B cell (primary cell): ENCODE measurements at regions not wholly inside any gene's neighbourhood (a gene's known extent, or its start where the extent isn't known, plus 50 kb on each side); places are given as distances from the start of the nearest gene placed in this dataset.

ENCODE experiments used
- ATAC-seq: fragments of 200-7000 bp; cut with Tn5 transposase; one replicate; pipeline ENCODE4 v1.10.0; 2021; ENCODE audit warnings: low read depth, mild to moderate bottlenecking, moderate number of reproducible peaks, moderate library complexity
- CTCF ChIA-PET: fragments of 350-600 bp; sonication (Branson Sonifier 250); formaldehyde crosslinking; loops from one replicate; lab custom pipeline; 2021; ENCODE audit warnings: antibody characterized with exemption, inconsistent platforms; lab: Charles Lee
- POLR2A ChIA-PET: fragments of 350-600 bp; sonication (Branson Sonifier 250); formaldehyde crosslinking; loops from one replicate; lab custom pipeline; 2021; ENCODE audit warnings: antibody characterized with exemption; lab: Charles Lee
- DNase-seq: peaks from one replicate; pipeline ENCODE4 v3.0.0; 2013
- H2AFZ ChIP-seq: 2 replicates; pipeline ENCODE4 v1.6.1; 2012; ENCODE audit warnings: mild to moderate bottlenecking, low read depth, low read length; ENCODE audit not compliant: insufficient read depth, poor library complexity, severe bottlenecking
- H3K27ac ChIP-seq, 2 donors: 1 replicate in 1 of 2; 2 replicates in 1 of 2; pipeline ENCODE4 v1.5.1; 2012 to 2013; ENCODE audit warnings: low read length in 2 of 2, mild to moderate bottlenecking in 2 of 2, moderate library complexity in 1 of 2
- H3K27me3 ChIP-seq, 4 experiments: fragments of 200-600 bp in 1 of 4; sonication (generic) in 1 of 4; replicated peaks in 1 of 4; 1 replicate in 2 of 4; 2 replicates in 2 of 4; pipeline versions ENCODE4 v1.6.1 to v1.7.0; 2013 to 2016; ENCODE audit warnings: low read length in 3 of 4, mild to moderate bottlenecking in 2 of 4, mixed read lengths in 1 of 4, moderate library complexity in 1 of 4; ENCODE audit not compliant: insufficient read depth in 4 of 4, control insufficient read depth in 3 of 4; ENCODE audit errors: control extremely low read depth in 1 of 4
- H3K36me3 ChIP-seq, 2 experiments: replicated peaks in 1 of 2; 1 replicate in 1 of 2; 2 replicates in 1 of 2; pipeline versions ENCODE4 v1.6.1 to v1.7.1; 2013; ENCODE audit warnings: low read length in 1 of 2; ENCODE audit not compliant: insufficient read depth in 2 of 2, control insufficient read depth in 1 of 2; ENCODE audit errors: control extremely low read depth in 1 of 2, extremely low read depth in 1 of 2
- H3K4me1 ChIP-seq, 2 donors: fragments of 200-600 bp in 1 of 2; sonication (generic) in 1 of 2; 1 replicate in 1 of 2; 2 replicates in 1 of 2; pipeline versions ENCODE4 v1.5.1 to v1.6.1; 2013 to 2017; ENCODE audit warnings: low read length in 2 of 2; ENCODE audit not compliant: control insufficient read depth in 2 of 2, insufficient read depth in 2 of 2
- H3K4me2 ChIP-seq: replicated peaks from 2 replicates; pipeline ENCODE3; 2012; ENCODE audit warnings: mild to moderate bottlenecking, low read depth, low read length; ENCODE audit not compliant: poor library complexity, severe bottlenecking
- H3K4me3 ChIP-seq, 5 experiments: fragments of 200-600 bp in 1 of 5; sonication (generic) in 1 of 5; 1 replicate in 3 of 5; 2 replicates in 2 of 5; pipeline versions ENCODE4 v1.5.1 to v1.7.0; 2011 to 2016; ENCODE audit warnings: low read length in 4 of 5, mild to moderate bottlenecking in 4 of 5, low read depth in 2 of 5, control low read depth in 1 of 5, moderate library complexity in 1 of 5; ENCODE audit not compliant: insufficient read depth in 1 of 5; ENCODE audit errors: control extremely low read depth in 1 of 5, extremely low read depth in 1 of 5
- H3K79me2 ChIP-seq: fragments of 200-600 bp; sonication (generic); one replicate; pipeline ENCODE4 v1.6.0; 2016; ENCODE audit warnings: low read length; ENCODE audit not compliant: control insufficient read depth, insufficient read depth
- H3K9ac ChIP-seq: fragments of 200-600 bp; sonication (generic); 2 replicates; pipeline ENCODE4 v1.6.1; 2017; ENCODE audit warnings: mild to moderate bottlenecking, low read length, moderate library complexity
- H3K9me3 ChIP-seq, 3 donors: one replicate each; pipeline versions ENCODE4 v1.6.1 to v1.7.1; 2013; ENCODE audit warnings: low read length in 2 of 3; ENCODE audit not compliant: control insufficient read depth in 2 of 3, insufficient read depth in 1 of 3; ENCODE audit errors: control extremely low read depth in 1 of 3
- H4K20me1 ChIP-seq: 2 replicates; pipeline ENCODE4 v1.6.0; 2012; ENCODE audit warnings: mild to moderate bottlenecking, low read length; ENCODE audit not compliant: insufficient read depth, control insufficient read depth, poor library complexity, severe bottlenecking
- H3K27ac Mint-ChIP-seq: one replicate; pipeline ENCODE4 v1.8.0; 2021; ENCODE audit warnings: mixed read lengths
- H3K27me3 Mint-ChIP-seq: one replicate; pipeline ENCODE4 v1.8.0; 2021; ENCODE audit warnings: mixed read lengths
- H3K4me1 Mint-ChIP-seq: one replicate; pipeline ENCODE4 v1.8.0; 2021; ENCODE audit warnings: mixed read lengths
- H3K4me3 Mint-ChIP-seq: one replicate; pipeline ENCODE4 v1.8.0; 2021; ENCODE audit warnings: mixed read lengths
- H3K9me3 Mint-ChIP-seq: one replicate; pipeline ENCODE4 v1.8.0; 2022; ENCODE audit warnings: mixed read lengths; ENCODE audit not compliant: insufficient read depth
- CTCF ChIP-seq: fragments of 200-600 bp; IDR thresholded peaks from one replicate; pipeline ENCODE4 v1.8.0; 2022; ENCODE audit warnings: antibody characterized with exemption, mild to moderate bottlenecking
- EZH2 ChIP-seq: IDR thresholded peaks from 2 replicates; pipeline ENCODE4 v1.6.1; 2012; ENCODE audit warnings: borderline replicate concordance, low read depth, mild to moderate bottlenecking, moderate library complexity, low read length; ENCODE audit not compliant: insufficient read depth, poor library complexity, severe bottlenecking
- WGBS: methylation state at CpG from one replicate; pipeline ENCODE4 v1.1.5; 2013; ENCODE audit warnings: missing lambda C conversion rate; ENCODE audit not compliant: insufficient coverage; 5-methylcytosine and 5-hydroxymethylcytosine counted together
- intact Hi-C: fragments of 100-400 bp; cut with micrococcal nuclease; formaldehyde crosslinking; loops from one replicate; pipeline ENCODE4 v1.10.0; 2022

- H3K9me3 ChIP-seq = no peaks in the 10 kb centered on the region
- H3K9me3 Mint-ChIP-seq = no peaks in the 10 kb centered on the region
- H3K4me1 ChIP-seq = no peaks in the 10 kb centered on the region
- no peak overlapping the region for H3K4me2 ChIP-seq
- no peak overlapping the region for H3K4me3 Mint-ChIP-seq
- CTCF ChIA-PET = no interaction called here
- peaks cover 16% of the 10 kb centered on the region for H3K27me3 Mint-ChIP-seq
- no peak overlapping the region for H3K27ac ChIP-seq
- no peaks in the 10 kb centered on the region for H3K79me2 ChIP-seq
- no peak overlapping the region for H2AFZ ChIP-seq
- H3K27me3 ChIP-seq = no peaks in the 10 kb centered on the region
- ATAC-seq = no peak
- DNase-seq = no peak
- H3K9ac ChIP-seq = no peak overlapping the region
- no peaks in the 10 kb centered on the region for H4K20me1 ChIP-seq
- intact Hi-C loops = no loop called here
- no peak overlapping the region for H3K4me3 ChIP-seq
- no peaks in the 10 kb centered on the region for H3K36me3 ChIP-seq
- TF ChIP-seq EZH2 (no peak), CTCF (no peak)
- H3K4me1 Mint-ChIP-seq = no peaks in the 10 kb centered on the region
- POLR2A ChIA-PET = no interaction called here
- H3K27ac Mint-ChIP-seq = no peak overlapping the region
- no CpG with 5 or more reads among the region's 1 CpG for WGBS
These were observed 273.0 kb downstream of the RNF152 start for GRCh38 chr18:61619783-61620182.

GRCh38 chr18:61618816-61619215 lies 274.0 kb downstream of the RNF152 start:
- 93% methylated on average over 2 of the region's 3 CpGs for WGBS
- ChIA-PET POLR2A (no interaction called here), CTCF (no interaction called here)
- H2AFZ ChIP-seq = no peak overlapping the region
- H3K27ac ChIP-seq = no peak overlapping the region
- H3K4me2 ChIP-seq = no peak overlapping the region
- intact Hi-C loops = no loop called here
- H3K4me1 ChIP-seq = no peaks in the 10 kb centered on the region
- TF ChIP-seq EZH2 (no peak), CTCF (no peak)
- no peaks in the 10 kb centered on the region for H3K36me3 ChIP-seq
- no peak for ATAC-seq
- no peak overlapping the region for H3K27ac Mint-ChIP-seq
- H3K4me3 Mint-ChIP-seq = no peak overlapping the region
- H4K20me1 ChIP-seq = no peaks in the 10 kb centered on the region
- H3K79me2 ChIP-seq = no peaks in the 10 kb centered on the region
- no peak overlapping the region for H3K9ac ChIP-seq
- H3K27me3 ChIP-seq = no peaks in the 10 kb centered on the region
- no peaks in the 10 kb centered on the region for H3K4me1 Mint-ChIP-seq
- H3K27me3 Mint-ChIP-seq = peaks cover 16% of the 10 kb centered on the region
- DNase-seq = no peak
- no peak overlapping the region for H3K4me3 ChIP-seq
- H3K9me3 ChIP-seq = no peaks in the 10 kb centered on the region
- no peaks in the 10 kb centered on the region for H3K9me3 Mint-ChIP-seq
